GM23338 (cell line): ENCODE measurements at regions not wholly inside any gene's neighbourhood (a gene's known extent, or its start where the extent isn't known, plus 50 kb on each side); places are given as distances from the start of the nearest gene placed in this dataset.

Experiments
- ATAC-seq: fragments of 200-7000 bp; cut with Tn5 transposase; 3 replicates; pipeline ENCODE4 v1.9.1; 2020
- DNase-seq: peaks from one replicate; pipeline ENCODE4 v3.0.0-alpha.2; 2015; ENCODE audit warnings: low spot score
- H2AFZ ChIP-seq: fragments of 200-600 bp; sonication (generic); 2 replicates; pipeline ENCODE4 v1.8.0; 2016; ENCODE audit warnings: antibody characterized with exemption, mild to moderate bottlenecking, moderate library complexity
- H3F3A ChIP-seq: fragments of 200-600 bp; sonication (generic); replicated peaks from 2 replicates; pipeline ENCODE4 v1.8.0; 2017; ENCODE audit warnings: antibody characterized with exemption, mixed run types, low read depth
- H3K27ac ChIP-seq: fragments of 200-600 bp; sonication (generic); 2 replicates; pipeline ENCODE4 v1.6.1; 2016; ENCODE audit warnings: low read depth
- H3K27me3 ChIP-seq: fragments of 200-600 bp; sonication (generic); 2 replicates; pipeline ENCODE4 v1.8.0; 2016; ENCODE audit warnings: mild to moderate bottlenecking, mixed run types, moderate library complexity; ENCODE audit not compliant: insufficient read depth
- H3K36me3 ChIP-seq: fragments of 200-600 bp; sonication (generic); 2 replicates; pipeline ENCODE4 v1.8.0; 2016; ENCODE audit warnings: mild to moderate bottlenecking; ENCODE audit not compliant: insufficient read depth
- H3K4me1 ChIP-seq: fragments of 200-600 bp; sonication (generic); 2 replicates; pipeline ENCODE4 v1.8.0; 2016; ENCODE audit warnings: mild to moderate bottlenecking, moderate library complexity; ENCODE audit not compliant: insufficient read depth
- H3K4me2 ChIP-seq: fragments of 200-600 bp; sonication (generic); 2 replicates; pipeline ENCODE4 v1.7.1; 2017; ENCODE audit warnings: mixed run types
- H3K4me3 ChIP-seq: fragments of 200-600 bp; sonication (generic); 2 replicates; pipeline ENCODE4 v1.6.1; 2016; ENCODE audit warnings: mixed run types
- H3K79me2 ChIP-seq: fragments of 200-600 bp; sonication (generic); replicated peaks from 2 replicates; pipeline ENCODE4 v1.8.0; 2017; ENCODE audit warnings: mild to moderate bottlenecking; ENCODE audit not compliant: insufficient read depth
- H3K9me2 ChIP-seq: fragments of 200-600 bp; sonication (generic); 2 replicates; pipeline ENCODE4 v1.8.0; 2017; ENCODE audit not compliant: insufficient read depth
- H4K20me1 ChIP-seq: fragments of 200-600 bp; sonication (generic); replicated peaks from 2 replicates; pipeline ENCODE4 v1.8.0; 2017; ENCODE audit warnings: mild to moderate bottlenecking; ENCODE audit not compliant: insufficient read depth
- H3K27ac Mint-ChIP-seq: 2 replicates; pipeline ENCODE4 v1.8.0; 2020; ENCODE audit warnings: inconsistent platforms, mild to moderate bottlenecking, moderate library complexity, mixed read lengths
- H3K27me3 Mint-ChIP-seq: 3 replicates; pipeline ENCODE4 v1.8.0; 2022; ENCODE audit warnings: low read depth, mild to moderate bottlenecking, moderate library complexity, mixed read lengths, inconsistent platforms; ENCODE audit not compliant: insufficient read depth, poor library complexity
- H3K36me3 Mint-ChIP-seq: 3 replicates; pipeline ENCODE4 v1.8.0; 2021; ENCODE audit warnings: low read depth, mild to moderate bottlenecking, inconsistent platforms, moderate library complexity, mixed read lengths
- H3K4me1 Mint-ChIP-seq: 3 replicates; pipeline ENCODE4 v1.8.0; 2020; ENCODE audit warnings: mild to moderate bottlenecking, inconsistent platforms, mixed read lengths
- H3K4me3 Mint-ChIP-seq: 3 replicates; pipeline ENCODE4 v1.8.0; 2021; ENCODE audit warnings: moderate library complexity, mild to moderate bottlenecking, inconsistent platforms, mixed read lengths
- H3K9me3 Mint-ChIP-seq: 3 replicates; pipeline ENCODE4 v1.8.0; 2020; ENCODE audit warnings: moderate library complexity, mild to moderate bottlenecking, inconsistent platforms, mixed read lengths
- CREB1 ChIP-seq: fragments of 250-450 bp; sonication (Bioruptor Pico); IDR thresholded peaks from 2 replicates; pipeline ENCODE4 v1.5.0; 2020; ENCODE audit warnings: low read depth, mild to moderate bottlenecking, moderate library complexity
- EZH2 ChIP-seq: fragments of 200-600 bp; sonication (generic); IDR thresholded peaks from one replicate; pipeline ENCODE4 v1.8.0; 2017; ENCODE audit warnings: antibody characterized with exemption, mild to moderate bottlenecking, low read depth; ENCODE audit not compliant: unreplicated experiment
- EZH2phosphoT487 ChIP-seq: fragments of 200-600 bp; sonication (generic); IDR thresholded peaks from one replicate; pipeline ENCODE4 v1.8.1; 2018; ENCODE audit warnings: antibody characterized with exemption; ENCODE audit not compliant: unreplicated experiment
- NANOG ChIP-seq: IDR thresholded peaks from 2 replicates; pipeline ENCODE4 v1.6.1; 2016; ENCODE audit warnings: antibody characterized with exemption, borderline replicate concordance
- POLR2AphosphoS5 ChIP-seq: IDR thresholded peaks from 2 replicates; pipeline ENCODE4 v1.6.1; 2016; ENCODE audit warnings: antibody characterized with exemption, low read depth
- REST ChIP-seq: IDR thresholded peaks from one replicate; pipeline ENCODE4 v1.6.1; 2018; ENCODE audit warnings: antibody characterized with exemption; ENCODE audit not compliant: unreplicated experiment
- STAT1 ChIP-seq: IDR thresholded peaks from one replicate; pipeline ENCODE4 v1.6.1; 2016; ENCODE audit warnings: antibody characterized with exemption; ENCODE audit not compliant: unreplicated experiment
- ZNF114 ChIP-seq: fragments of 250-450 bp; sonication (Bioruptor Pico); IDR thresholded peaks from 2 replicates; pipeline ENCODE4 v1.5.0; 2020; ENCODE audit warnings: mild to moderate bottlenecking, moderate library complexity
- ZNF331 ChIP-seq: fragments of 250-450 bp; sonication (Bioruptor Pico); IDR thresholded peaks from 2 replicates; pipeline ENCODE4 v1.5.0; 2020; ENCODE audit warnings: low read depth, mild to moderate bottlenecking, moderate library complexity
- ZNF462 ChIP-seq: fragments of 250-450 bp; sonication (Bioruptor Pico); IDR thresholded peaks from 2 replicates; pipeline ENCODE4 v1.5.0; 2020; ENCODE audit warnings: mild to moderate bottlenecking, moderate library complexity
- TF ChIP-seq, protein P1 (sequence below), 2 experiments: fragments of 200-600 bp in 1 of 2; sonication (generic) in 1 of 2; conservative IDR thresholded peaks; 2 replicates each; pipeline versions ENCODE4 v1.5.1 to v1.6.1; 2016 to 2017; ENCODE audit warnings: antibody characterized with exemption in 2 of 2, low read depth in 2 of 2, mild to moderate bottlenecking in 2 of 2, moderate library complexity in 1 of 2
- TF ChIP-seq, protein P2 (sequence below): IDR thresholded peaks from 2 replicates; pipeline ENCODE4 v1.6.1; 2016; ENCODE audit warnings: antibody characterized with exemption

DNA sequence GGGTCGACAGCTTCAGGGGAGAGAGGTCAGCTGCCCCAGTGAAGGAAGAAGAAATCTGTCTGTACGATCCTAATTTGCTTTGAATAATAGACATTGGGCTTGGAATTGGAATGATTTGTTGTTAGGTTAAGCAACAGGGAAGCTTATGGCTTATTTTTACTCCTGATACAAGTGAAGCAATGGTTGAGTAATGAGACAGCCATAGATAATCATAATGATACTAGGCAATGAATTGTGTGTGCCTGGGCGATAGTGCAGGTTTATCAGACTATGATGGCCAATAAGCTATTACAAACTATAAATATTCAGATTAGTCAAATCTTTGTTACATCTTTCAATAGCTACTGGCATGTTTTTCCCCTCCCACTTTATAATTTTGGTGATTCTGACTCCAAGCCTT is 140.9 kb upstream of the CDIN1 start (continued):
- TF ChIP-seq, protein P1, sequence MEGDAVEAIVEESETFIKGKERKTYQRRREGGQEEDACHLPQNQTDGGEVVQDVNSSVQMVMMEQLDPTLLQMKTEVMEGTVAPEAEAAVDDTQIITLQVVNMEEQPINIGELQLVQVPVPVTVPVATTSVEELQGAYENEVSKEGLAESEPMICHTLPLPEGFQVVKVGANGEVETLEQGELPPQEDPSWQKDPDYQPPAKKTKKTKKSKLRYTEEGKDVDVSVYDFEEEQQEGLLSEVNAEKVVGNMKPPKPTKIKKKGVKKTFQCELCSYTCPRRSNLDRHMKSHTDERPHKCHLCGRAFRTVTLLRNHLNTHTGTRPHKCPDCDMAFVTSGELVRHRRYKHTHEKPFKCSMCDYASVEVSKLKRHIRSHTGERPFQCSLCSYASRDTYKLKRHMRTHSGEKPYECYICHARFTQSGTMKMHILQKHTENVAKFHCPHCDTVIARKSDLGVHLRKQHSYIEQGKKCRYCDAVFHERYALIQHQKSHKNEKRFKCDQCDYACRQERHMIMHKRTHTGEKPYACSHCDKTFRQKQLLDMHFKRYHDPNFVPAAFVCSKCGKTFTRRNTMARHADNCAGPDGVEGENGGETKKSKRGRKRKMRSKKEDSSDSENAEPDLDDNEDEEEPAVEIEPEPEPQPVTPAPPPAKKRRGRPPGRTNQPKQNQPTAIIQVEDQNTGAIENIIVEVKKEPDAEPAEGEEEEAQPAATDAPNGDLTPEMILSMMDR (conservative IDR thresholded peaks at IDR 0.05; ENCODE audit: low read depth in 2 of 2), result no peak
- TF ChIP-seq EZH2, result no peak
- no peak for TF ChIP-seq ZNF331 (CRISPR knock-in tag)
- TF ChIP-seq STAT1, result no peak
- TF ChIP-seq NANOG, result no peak
- TF ChIP-seq, protein P2, sequence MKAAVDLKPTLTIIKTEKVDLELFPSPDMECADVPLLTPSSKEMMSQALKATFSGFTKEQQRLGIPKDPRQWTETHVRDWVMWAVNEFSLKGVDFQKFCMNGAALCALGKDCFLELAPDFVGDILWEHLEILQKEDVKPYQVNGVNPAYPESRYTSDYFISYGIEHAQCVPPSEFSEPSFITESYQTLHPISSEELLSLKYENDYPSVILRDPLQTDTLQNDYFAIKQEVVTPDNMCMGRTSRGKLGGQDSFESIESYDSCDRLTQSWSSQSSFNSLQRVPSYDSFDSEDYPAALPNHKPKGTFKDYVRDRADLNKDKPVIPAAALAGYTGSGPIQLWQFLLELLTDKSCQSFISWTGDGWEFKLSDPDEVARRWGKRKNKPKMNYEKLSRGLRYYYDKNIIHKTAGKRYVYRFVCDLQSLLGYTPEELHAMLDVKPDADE, result no peak
- TF ChIP-seq REST, result no peak

DNA sequence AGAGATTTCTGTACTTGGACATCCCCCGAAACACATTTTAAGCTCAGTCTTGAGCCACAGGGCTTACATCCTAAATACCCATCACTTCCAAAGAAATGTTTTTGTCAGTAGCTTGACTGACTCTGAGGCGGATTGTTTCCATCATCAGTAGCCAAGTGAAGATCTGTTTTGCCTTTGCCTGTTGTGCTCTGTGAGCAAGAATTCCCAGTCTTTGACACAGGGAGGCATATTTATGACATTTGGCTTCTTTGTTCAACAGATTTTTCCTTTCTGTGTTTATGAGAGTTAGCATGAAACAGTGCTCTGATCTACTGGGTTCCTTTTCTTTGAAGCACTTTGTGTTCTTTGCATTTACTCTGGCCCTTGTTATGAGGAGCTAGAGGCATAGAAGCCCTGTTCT is 132.1 kb upstream of the CDIN1 start:
- H3K36me3 Mint-ChIP-seq, result no peaks in the 10 kb centered on the region
- no peaks in the 10 kb centered on the region for H3K9me3 Mint-ChIP-seq
- H3K4me3 ChIP-seq, result no peak overlapping the region
- no peaks in the 10 kb centered on the region for H3K27me3 Mint-ChIP-seq
- H3K4me3 Mint-ChIP-seq, result no peak overlapping the region
- H3K27ac ChIP-seq, result no peak overlapping the region
- no peak overlapping the region for H3K4me2 ChIP-seq
- H3F3A ChIP-seq, result no peaks in the 10 kb centered on the region
- H3K4me1 Mint-ChIP-seq, result peaks cover 9% of the 10 kb centered on the region
- no peak overlapping the region for H3K27ac Mint-ChIP-seq
- no peaks in the 10 kb centered on the region for H3K27me3 ChIP-seq
- H3K9me2 ChIP-seq, result 0 out of 2 replicates have a peak, but pooled peaks cover 3% of the 10 kb centered on the region
- H3K79me2 ChIP-seq, result no peaks in the 10 kb centered on the region
- H4K20me1 ChIP-seq, result no peaks in the 10 kb centered on the region
- no peaks in the 10 kb centered on the region for H3K36me3 ChIP-seq
- no peaks in the 10 kb centered on the region for H3K4me1 ChIP-seq
- ATAC-seq (no peak), DNase-seq (no peak)
- H2AFZ ChIP-seq, result no peak overlapping the region
- no peak for TF ChIP-seq EZH2phosphoT487
- no peak for TF ChIP-seq CREB1 (CRISPR knock-in tag)
- no peak for TF ChIP-seq ZNF462 (CRISPR knock-in tag)
- no peak for TF ChIP-seq ZNF114 (CRISPR knock-in tag)
- TF ChIP-seq POLR2AphosphoS5, result no peak
- TF ChIP-seq, protein P2, result no peak
- no peak for TF ChIP-seq EZH2
- TF ChIP-seq NANOG, result no peak
